Coronary artery (tissue), 2 donors: ENCODE measurements at regions not wholly inside any gene's neighbourhood (a gene's known extent, or its start where the extent isn't known, plus 50 kb on each side); places are given as distances from the start of the nearest gene placed in this dataset.
"Not testable (repeated sequence)": the region's sequence is repeated elsewhere in the genome, so short reads cannot be mapped to it uniquely, and the experiment has no call there.

Experiments used
- DNase-seq: peaks from one replicate; pipeline ENCODE4 v3.0.0-alpha.2; 2017; ENCODE audit warnings: low spot score
- H3K27ac ChIP-seq, 2 donors: fragments of 200-600 bp; sonication (generic); one replicate each; pipeline ENCODE4 v1.5.1; 2016 to 2019
- H3K4me3 ChIP-seq: fragments of 200-600 bp; sonication (generic); 2 replicates; pipeline ENCODE4 v1.5.1; 2016; ENCODE audit warnings: mild to moderate bottlenecking, moderate library complexity
- TF ChIP-seq, protein P1 (sequence below): fragments of 200-600 bp; sonication (generic); IDR thresholded peaks from one replicate; pipeline ENCODE4 v1.5.1; 2019; ENCODE audit warnings: antibody characterized with exemption

DNA sequence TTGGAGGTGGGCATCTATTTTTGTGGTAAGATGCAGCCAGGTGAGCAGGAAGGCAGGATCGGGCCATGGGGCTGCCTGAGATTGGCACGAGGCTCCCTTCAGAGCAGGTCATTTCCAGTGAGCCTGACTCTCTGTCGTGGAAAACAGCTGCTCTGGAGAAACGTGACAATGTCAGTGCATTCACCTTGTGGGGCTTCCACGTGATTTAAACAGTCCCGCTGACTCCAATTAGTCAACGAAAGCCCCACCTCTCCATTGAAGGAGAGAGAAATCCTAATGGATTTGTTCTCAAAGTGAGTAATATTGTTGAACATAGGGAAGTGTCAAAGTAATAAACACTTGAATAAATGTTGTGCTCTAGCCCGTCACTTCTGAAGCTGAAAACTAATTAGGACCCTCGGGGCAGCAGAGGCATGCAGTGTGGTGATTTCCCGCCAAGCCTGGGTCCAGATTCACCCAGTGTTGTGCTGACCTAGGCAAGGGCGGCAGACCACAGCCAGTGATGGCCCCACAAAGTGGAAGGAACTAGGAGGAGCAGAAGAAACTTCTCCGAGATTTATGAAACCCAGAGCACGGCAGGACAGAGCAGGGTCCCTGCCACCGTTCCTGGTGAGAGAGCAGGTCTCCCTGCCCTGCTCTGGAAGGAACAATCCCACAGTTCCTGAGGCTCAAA lies 172.5 kb upstream of the C1orf174 start:
- no peak for DNase-seq
- H3K27ac ChIP-seq = no peak overlapping the region
- H3K4me3 ChIP-seq = no peak overlapping the region
- TF ChIP-seq, protein P1, sequence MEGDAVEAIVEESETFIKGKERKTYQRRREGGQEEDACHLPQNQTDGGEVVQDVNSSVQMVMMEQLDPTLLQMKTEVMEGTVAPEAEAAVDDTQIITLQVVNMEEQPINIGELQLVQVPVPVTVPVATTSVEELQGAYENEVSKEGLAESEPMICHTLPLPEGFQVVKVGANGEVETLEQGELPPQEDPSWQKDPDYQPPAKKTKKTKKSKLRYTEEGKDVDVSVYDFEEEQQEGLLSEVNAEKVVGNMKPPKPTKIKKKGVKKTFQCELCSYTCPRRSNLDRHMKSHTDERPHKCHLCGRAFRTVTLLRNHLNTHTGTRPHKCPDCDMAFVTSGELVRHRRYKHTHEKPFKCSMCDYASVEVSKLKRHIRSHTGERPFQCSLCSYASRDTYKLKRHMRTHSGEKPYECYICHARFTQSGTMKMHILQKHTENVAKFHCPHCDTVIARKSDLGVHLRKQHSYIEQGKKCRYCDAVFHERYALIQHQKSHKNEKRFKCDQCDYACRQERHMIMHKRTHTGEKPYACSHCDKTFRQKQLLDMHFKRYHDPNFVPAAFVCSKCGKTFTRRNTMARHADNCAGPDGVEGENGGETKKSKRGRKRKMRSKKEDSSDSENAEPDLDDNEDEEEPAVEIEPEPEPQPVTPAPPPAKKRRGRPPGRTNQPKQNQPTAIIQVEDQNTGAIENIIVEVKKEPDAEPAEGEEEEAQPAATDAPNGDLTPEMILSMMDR = no peak

DNA sequence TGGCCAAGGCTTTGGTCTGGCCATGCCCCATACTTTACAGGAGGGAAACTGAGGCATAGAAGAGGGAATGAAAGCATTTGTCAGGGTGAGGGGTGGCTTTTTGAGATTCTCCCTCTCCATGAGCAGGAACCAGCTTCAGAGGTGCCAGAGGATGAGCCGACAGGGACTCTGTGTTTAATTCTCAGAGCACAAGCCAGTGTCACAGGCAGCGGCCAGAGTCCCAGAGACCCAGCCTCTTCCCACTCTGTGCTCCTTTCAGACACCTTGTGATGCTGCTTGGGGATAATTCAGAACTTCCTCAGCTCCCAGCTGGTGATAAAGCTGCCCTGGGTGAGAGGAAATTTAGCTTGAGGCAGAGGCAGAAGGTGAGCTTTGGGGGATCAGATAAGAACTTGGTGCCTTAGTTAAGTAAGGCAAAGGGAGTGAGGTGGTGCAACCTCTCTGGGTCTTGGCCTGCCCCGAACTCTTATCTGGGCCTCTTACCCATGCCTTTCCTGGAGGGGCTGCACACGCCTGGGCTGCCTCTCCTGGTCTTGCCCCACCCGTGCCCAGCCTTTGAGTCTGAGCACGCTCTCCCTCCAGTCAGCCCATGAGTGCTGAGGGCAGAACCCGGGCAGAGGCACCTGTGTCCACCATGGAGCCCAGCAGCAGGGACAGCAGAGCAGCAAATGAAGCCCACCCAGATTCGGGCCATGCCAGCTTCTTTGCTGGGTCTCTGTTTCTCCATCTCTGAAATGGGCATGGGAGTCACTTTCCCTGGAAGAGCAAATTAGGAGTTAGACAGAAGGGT lies 175.6 kb upstream of the C1orf174 start:
- Histone ChIP-seq H3K27ac (no peak overlapping the region), H3K4me3 (no peak overlapping the region)
- peak; percentile 53 for DNase-seq
- TF ChIP-seq, protein P1 = no peak

DNA sequence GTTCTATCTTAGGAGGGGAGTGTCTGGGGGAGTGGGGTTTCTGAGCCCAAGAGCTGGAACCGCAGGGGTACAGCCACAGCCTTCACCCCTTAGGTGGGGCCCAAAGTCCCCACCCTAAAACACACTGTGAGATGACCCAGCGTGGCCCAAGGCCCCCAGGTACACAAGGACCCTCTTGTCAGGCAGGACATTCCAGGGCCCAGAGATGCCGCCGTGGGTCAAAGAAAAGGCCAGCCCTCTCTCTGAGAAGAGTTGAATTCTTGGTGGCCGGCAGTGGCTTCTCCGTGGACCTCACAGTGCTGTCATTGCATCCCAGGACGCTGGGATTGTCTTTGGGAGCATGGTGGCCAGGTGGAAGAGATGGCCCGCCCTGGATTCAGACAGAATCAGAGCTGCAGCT lies 176.3 kb upstream of the C1orf174 start:
- peak; percentile 66 for DNase-seq
- H3K4me3 ChIP-seq = no peak overlapping the region
- no peak overlapping the region for H3K27ac ChIP-seq
- TF ChIP-seq, protein P1 = no peak

DNA sequence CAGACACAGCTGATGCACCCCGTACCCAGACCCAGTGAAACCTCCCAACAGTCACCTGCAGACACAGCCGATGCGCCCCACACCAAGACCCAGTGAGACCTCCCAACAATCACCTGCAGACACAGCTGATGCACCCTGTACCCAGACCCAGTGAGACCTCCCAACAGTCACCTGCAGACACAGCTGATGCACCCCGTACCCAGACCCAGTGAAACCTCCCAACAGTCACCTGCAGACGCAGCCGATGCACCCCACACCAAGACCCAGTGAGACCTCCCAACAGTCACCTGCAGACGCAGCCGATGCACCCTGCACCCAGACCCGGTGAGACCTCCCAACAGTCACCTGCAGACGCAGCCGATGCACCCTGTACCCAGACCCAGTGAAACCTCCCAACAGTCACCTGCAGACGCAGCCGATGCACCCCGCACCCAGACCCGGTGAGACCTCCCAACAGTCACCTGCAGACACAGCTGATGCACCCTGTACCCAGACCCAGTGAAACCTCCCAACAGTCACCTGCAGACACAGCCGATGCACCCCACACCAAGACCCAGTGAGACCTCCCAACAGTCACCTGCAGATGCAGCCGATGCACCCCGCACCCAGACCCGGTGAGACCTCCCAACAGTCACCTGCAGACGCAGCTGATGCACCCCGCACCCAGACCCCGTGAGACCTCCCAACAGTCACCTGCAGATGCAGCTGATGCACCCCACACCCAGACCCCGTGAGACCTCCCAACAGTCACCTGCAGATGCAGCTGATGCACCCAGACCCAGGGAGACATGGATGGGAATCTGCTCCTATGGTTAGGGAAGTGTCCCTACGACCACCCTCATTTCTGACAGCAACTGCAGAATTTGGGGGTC lies 178.3 kb upstream of the C1orf174 start:
- H3K27ac ChIP-seq, H3K4me3 ChIP-seq, DNase-seq: not testable (repeated sequence)

DNA sequence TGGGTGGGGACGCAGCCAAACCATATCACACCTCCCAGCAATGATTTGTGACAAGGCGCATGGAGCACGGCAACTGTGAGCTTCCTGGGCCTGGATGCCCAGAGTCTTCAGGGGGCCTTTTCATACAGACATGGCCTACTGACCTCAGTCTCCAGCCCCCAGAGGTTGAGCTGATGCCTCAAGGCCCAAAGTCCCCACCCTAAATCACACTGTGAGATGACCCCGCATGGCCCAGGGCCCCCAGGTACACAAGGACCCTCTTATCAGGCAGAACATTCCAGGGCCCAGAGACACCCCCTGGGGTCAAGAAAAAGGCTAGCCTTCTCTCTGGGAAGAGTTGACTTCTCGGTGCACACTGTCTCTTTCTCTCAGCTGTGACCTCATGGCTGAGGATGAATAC lies 179.7 kb upstream of the C1orf174 start:
- peak; percentile 36 for DNase-seq
- TF ChIP-seq, protein P1 = no peak
- H3K4me3 ChIP-seq = no peak overlapping the region

DNA sequence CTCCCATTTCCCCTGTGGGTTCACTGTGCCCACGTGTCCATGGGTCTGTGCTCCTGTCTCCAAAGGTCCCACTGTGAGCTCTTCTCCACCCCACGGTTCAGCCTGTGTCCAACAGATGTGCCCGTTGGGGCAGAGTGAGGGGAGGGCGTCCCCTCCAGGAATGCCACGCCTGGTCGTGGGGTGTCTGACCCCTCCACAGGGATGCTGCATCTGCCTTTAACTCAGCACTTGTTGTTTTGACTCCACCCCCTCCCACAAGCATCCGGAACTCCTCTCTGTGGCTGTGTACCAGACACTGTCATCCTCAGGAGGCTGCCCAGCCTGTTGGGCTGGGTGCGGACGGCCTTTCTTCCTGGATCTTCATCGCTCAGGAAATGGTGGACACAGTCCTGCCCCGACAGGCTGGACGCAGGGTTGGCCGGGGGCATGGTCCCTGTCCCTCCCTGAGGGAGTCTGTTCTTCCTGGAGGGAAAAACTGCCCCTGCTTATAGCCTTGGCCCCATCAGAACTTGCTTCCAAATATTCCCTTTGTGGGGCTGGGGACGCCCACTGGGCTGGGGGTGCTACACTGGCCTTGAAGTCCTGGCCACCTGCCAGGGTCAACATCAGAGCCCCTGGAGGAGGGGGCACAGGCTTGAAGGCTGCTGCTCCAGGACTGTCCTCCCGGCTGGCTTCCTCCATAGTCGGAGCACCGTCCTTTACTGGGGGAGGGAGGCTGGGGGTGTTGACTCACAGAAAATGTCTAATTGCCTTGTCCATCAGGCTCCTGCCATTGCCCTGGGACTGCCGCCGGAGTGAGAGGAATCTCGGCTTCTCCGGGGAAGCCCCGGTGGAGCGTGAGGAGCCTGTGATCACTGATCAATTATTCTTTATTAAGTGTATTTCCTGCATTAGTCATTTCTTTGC lies 182.0 kb upstream of the C1orf174 start:
- Histone ChIP-seq H3K27ac (no peak overlapping the region), H3K4me3 (no peak overlapping the region)
- DNase-seq = peak; percentile 66
- TF ChIP-seq, protein P1 = no peak

More for the DNA sequence above, 179.7 kb upstream of the C1orf174 start:
- no peak overlapping the region for H3K27ac ChIP-seq
